Upper lobe of right lung (tissue), 1 donor: ENCODE measurements at regions not wholly inside any gene's neighbourhood (a gene's known extent, or its start where the extent isn't known, plus 50 kb on each side); places are given as distances from the start of the nearest gene placed in this dataset.
A peak's percentile ranks its signal among the peaks of the same experiment; 100 is the strongest.

ENCODE experiments used
- ATAC-seq: fragments of 200-7000 bp; cut with Tn5 transposase; one replicate; pipeline ENCODE4 v1.9.1; 2020; ENCODE audit warnings: mild to moderate bottlenecking, moderate library complexity
- DNase-seq: peaks from one replicate; pipeline ENCODE4 v3.0.0-alpha.2; 2020
- H3K27ac ChIP-seq: fragments of 200-600 bp; one replicate; pipeline ENCODE4 v1.8.0; 2022
- H3K27me3 ChIP-seq: fragments of 200-600 bp; one replicate; pipeline ENCODE4 v1.8.0; 2022; ENCODE audit warnings: mild to moderate bottlenecking
- H3K36me3 ChIP-seq: fragments of 200-600 bp; one replicate; pipeline ENCODE4 v1.8.0; 2022
- H3K4me1 ChIP-seq: fragments of 200-600 bp; one replicate; pipeline ENCODE4 v1.8.0; 2022
- H3K4me3 ChIP-seq: fragments of 200-600 bp; one replicate; pipeline ENCODE4 v1.8.0; 2022; ENCODE audit warnings: mild to moderate bottlenecking
- H3K9me3 ChIP-seq: fragments of 200-600 bp; one replicate; pipeline ENCODE4 v1.8.0; 2022
- intact Hi-C: fragments of 100-400 bp; cut with DNase I; formaldehyde crosslinking; loops from one replicate; pipeline ENCODE4 v1.11.0; 2022
- TF ChIP-seq, protein P1 (sequence below): fragments of 200-600 bp; IDR thresholded peaks from one replicate; pipeline ENCODE4 v1.8.0; 2022; ENCODE audit warnings: antibody characterized with exemption
- donor health status: DM: no; HTN: yes; CAD: no; lungs with severe emphysema.

GRCh38 chr11:70506658-70506970 is 108.3 kb downstream of the CTTN start:
- no peaks in the 10 kb centered on the region for H3K4me1 ChIP-seq
- H3K4me3 ChIP-seq: no peak overlapping the region
- H3K9me3 ChIP-seq: no peaks in the 10 kb centered on the region
- TF ChIP-seq, protein P1, sequence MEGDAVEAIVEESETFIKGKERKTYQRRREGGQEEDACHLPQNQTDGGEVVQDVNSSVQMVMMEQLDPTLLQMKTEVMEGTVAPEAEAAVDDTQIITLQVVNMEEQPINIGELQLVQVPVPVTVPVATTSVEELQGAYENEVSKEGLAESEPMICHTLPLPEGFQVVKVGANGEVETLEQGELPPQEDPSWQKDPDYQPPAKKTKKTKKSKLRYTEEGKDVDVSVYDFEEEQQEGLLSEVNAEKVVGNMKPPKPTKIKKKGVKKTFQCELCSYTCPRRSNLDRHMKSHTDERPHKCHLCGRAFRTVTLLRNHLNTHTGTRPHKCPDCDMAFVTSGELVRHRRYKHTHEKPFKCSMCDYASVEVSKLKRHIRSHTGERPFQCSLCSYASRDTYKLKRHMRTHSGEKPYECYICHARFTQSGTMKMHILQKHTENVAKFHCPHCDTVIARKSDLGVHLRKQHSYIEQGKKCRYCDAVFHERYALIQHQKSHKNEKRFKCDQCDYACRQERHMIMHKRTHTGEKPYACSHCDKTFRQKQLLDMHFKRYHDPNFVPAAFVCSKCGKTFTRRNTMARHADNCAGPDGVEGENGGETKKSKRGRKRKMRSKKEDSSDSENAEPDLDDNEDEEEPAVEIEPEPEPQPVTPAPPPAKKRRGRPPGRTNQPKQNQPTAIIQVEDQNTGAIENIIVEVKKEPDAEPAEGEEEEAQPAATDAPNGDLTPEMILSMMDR: no peak
- intact Hi-C loops: no loop called here
- DNase-seq (no peak), ATAC-seq (no peak)
- no peaks in the 10 kb centered on the region for H3K36me3 ChIP-seq
- no peaks in the 10 kb centered on the region for H3K27me3 ChIP-seq
- no peak overlapping the region for H3K27ac ChIP-seq

DNA sequence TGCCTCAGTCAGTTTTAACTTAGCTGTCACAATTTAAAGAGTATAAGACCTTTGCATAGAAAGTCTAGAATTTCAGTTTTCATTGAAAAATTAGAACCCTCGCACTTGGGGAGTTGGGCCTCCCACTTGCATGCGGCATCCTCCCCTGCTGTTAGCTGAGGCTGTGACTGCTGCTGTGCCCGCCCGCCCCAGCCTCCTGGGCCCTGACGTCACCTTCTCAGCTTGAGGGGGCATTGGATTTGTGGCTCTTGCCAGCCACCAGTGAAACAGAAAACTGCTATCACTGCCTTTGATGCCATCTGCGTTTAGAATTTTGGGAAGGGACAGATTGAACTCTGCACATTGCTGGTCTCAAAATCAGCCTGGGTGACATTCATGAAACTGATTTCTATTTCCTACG is 108.7 kb downstream of the CTTN start:
- no peaks in the 10 kb centered on the region for H3K4me1 ChIP-seq
- H3K4me3 ChIP-seq: no peak overlapping the region
- intact Hi-C loops: no loop called here
- no peaks in the 10 kb centered on the region for H3K27me3 ChIP-seq
- TF ChIP-seq, protein P1: no peak
- DNase-seq (no peak), ATAC-seq (no peak)
- H3K36me3 ChIP-seq: no peaks in the 10 kb centered on the region
- H3K9me3 ChIP-seq: no peaks in the 10 kb centered on the region
- H3K27ac ChIP-seq: no peak overlapping the region

GRCh38 chr11:70507466-70508230 is 109.3 kb downstream of the CTTN start:
- peak; percentile 40 for DNase-seq
- intact Hi-C loops: no loop called here
- H3K27me3 ChIP-seq: no peaks in the 10 kb centered on the region
- H3K27ac ChIP-seq: no peak overlapping the region
- ATAC-seq: no peak
- no peaks in the 10 kb centered on the region for H3K4me1 ChIP-seq
- no peak overlapping the region for H3K4me3 ChIP-seq
- TF ChIP-seq, protein P1: no peak
- H3K9me3 ChIP-seq: no peaks in the 10 kb centered on the region
- H3K36me3 ChIP-seq: no peaks in the 10 kb centered on the region

- Histone ChIP-seq H3K36me3 (no peaks in the 10 kb centered on the region), H3K27me3 (no peaks in the 10 kb centered on the region), H3K4me3 (no peak overlapping the region), H3K27ac (no peak overlapping the region), H3K9me3 (peaks cover 5% of the 10 kb centered on the region), H3K4me1 (no peaks in the 10 kb centered on the region)
- TF ChIP-seq, protein P1: no peak
- ATAC-seq (no peak), DNase-seq (no peak)
- intact Hi-C loops: no loop called here
Observed at GRCh38 chr11:70508231-70508480, 109.8 kb downstream of the CTTN start.

DNA sequence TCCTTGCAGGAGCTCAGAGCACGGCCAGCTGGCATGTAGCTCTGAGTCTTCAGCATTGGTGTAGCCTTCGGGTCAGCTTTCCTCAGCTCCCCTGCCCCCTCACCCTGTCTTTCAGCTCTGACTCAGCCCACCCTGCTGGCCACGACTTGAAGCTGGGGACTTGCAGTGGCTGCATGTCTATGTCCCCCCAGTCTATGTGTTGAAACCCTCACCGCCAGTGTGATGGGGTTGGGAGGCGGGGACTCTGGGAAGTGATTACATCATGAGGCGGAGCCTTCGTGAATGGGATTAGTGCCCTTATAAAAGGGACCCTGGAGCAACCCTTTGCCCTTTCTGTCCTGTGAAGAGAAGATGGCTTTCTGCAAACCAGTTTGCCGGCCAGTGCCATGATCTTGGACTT is 111.1 kb downstream of the CTTN start:
- H3K9me3 ChIP-seq: peaks cover 9% of the 10 kb centered on the region
- no peaks in the 10 kb centered on the region for H3K4me1 ChIP-seq
- no peak overlapping the region for H3K4me3 ChIP-seq
- DNase-seq (peak; percentile 48), ATAC-seq (no peak)
- H3K36me3 ChIP-seq: no peaks in the 10 kb centered on the region
- intact Hi-C loops: no loop called here
- no peaks in the 10 kb centered on the region for H3K27me3 ChIP-seq
- TF ChIP-seq, protein P1: no peak
- no peak overlapping the region for H3K27ac ChIP-seq

- intact Hi-C loops: no loop called here
- DNase-seq: peak; percentile 48
- peaks cover 9% of the 10 kb centered on the region for H3K9me3 ChIP-seq
- H3K4me1 ChIP-seq: no peaks in the 10 kb centered on the region
- H3K36me3 ChIP-seq: no peaks in the 10 kb centered on the region
- H3K27ac ChIP-seq: no peak overlapping the region
- TF ChIP-seq, protein P1: no peak
- no peaks in the 10 kb centered on the region for H3K27me3 ChIP-seq
- ATAC-seq: no peak
- H3K4me3 ChIP-seq: no peak overlapping the region
Observed at GRCh38 chr11:70510106-70510505, 111.8 kb downstream of the CTTN start.
